GM10248 (cell line): ENCODE measurements at regions not wholly inside any gene's neighbourhood (a gene's known extent, or its start where the extent isn't known, plus 50 kb on each side); places are given as distances from the start of the nearest gene placed in this dataset.
"Not testable (repeated sequence)": the region's sequence is repeated elsewhere in the genome, so short reads cannot be mapped to it uniquely, and the experiment has no call there.

Experiments
- CTCF ChIA-PET: fragments of 300-600 bp; sonication (Branson Sonifier 250); formaldehyde crosslinking; extraction: SDS; loops from one replicate; lab custom pipeline; 2021; ENCODE audit warnings: antibody characterized with exemption; lab: Yijun Ruan, JAX
- POLR2A ChIA-PET: fragments of 350-650 bp; sonication (Branson Sonifier 250); formaldehyde crosslinking; extraction: SDS; loops from one replicate; lab custom pipeline; 2020; ENCODE audit warnings: antibody characterized with exemption; lab: Yijun Ruan, JAX
- DNase-seq: peaks from one replicate; pipeline ENCODE4 v3.0.0; 2012; ENCODE audit errors: extremely low spot score
- CTCF ChIP-seq: IDR thresholded peaks from 2 replicates; pipeline ENCODE4 v1.5.1; 2012; ENCODE audit warnings: mild to moderate bottlenecking, low read depth; ENCODE audit errors: extremely low read depth, missing control alignments, control extremely low read depth

GRCh38 chr17:65297916-65298315, 160.7 kb downstream of the RGS9 start:
- ChIA-PET POLR2A (no interaction called here), CTCF (interaction anchor here (1.3 to 1.6 kb wide), 2 partner anchors 10 to 867 kb away, joined by 5 to 7 read pairs; no protein-coding TSS in a partner anchor)
- TF ChIP-seq CTCF, result no peak
- no peak for DNase-seq

DNA sequence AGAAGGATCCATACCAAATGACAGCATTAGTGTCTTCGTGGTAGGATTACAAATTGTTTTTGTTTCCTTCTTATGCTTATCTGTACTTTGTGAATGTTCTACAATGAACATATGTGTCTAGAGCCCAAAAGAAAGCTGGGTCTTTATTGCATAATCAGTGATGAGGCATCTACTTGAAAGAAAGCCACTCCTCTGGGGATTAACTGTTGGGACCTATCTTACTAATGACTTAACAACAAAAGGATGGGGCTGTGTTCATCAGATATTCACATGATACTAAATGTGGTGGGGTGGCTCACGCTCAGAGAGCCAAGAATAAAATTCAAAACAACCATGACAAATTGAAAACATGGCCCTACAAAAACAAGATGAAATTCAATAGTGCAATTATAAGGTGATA, 160.2 kb downstream of the RGS9 start:
- no peak for DNase-seq
- ChIA-PET CTCF (interaction anchor here (1.6 kb wide), 1 partner anchor 9 kb away, joined by 5 read pairs; no protein-coding TSS in a partner anchor), POLR2A (no interaction called here)
- TF ChIP-seq CTCF, result no peak

GRCh38 chr17:65294181-65294719, 157.1 kb downstream of the RGS9 start:
- ChIA-PET POLR2A (no interaction called here), CTCF (interaction anchor here (0.7 to 5.2 kb wide), 19 partner anchors 8 to 1380 kb away, joined by 3 to 58 read pairs (median 4); no protein-coding TSS in a partner anchor)
- peak; percentile 63 for TF ChIP-seq CTCF
- DNase-seq, result peak; percentile 76

DNA sequence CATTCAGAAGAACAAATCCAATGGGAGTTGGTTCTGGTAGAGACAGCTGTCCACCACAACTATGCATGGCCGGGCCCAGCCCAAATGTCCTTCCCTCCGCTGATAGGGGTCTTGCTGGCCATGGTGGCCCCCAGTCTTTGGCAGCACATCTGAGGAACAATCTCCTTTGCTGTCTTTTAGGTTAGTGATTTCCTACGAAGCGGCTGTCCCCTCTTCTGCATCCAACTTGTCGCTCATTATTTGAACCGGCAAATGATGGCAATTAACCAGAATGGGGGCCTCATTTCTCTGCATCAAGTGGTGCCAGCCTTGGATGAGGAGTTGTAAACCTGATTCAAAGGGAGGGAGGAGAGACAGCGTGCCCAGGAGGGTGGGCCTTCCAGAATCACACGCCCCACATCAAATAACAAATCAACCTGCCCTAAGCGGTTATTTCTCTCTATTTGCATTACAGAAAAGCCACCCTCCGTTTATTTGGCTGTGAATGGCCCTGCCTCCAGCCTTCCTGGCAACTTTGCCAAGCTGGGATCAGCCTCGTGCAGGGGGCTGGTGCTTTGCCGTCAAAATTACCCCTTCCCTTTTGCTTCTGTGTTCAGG, 156.5 kb downstream of the RGS9 start:
- TF ChIP-seq CTCF, result no peak
- ChIA-PET CTCF (interaction anchor here (1.0 to 5.2 kb wide), 12 partner anchors 13 to 1380 kb away, joined by 3 to 58 read pairs (median 4); no protein-coding TSS in a partner anchor), POLR2A (no interaction called here)

GRCh38 chr17:65292430-65292829, 155.3 kb downstream of the RGS9 start:
- CTCF ChIA-PET, result interaction anchor here (0.9 to 5.2 kb wide), 3 partner anchors 14 to 873 kb away, joined by 3 to 58 read pairs (median 3); no protein-coding TSS in a partner anchor
- no peak for TF ChIP-seq CTCF
- no peak for DNase-seq
- POLR2A ChIA-PET, result no interaction called here

More for the DNA sequence above, 156.5 kb downstream of the RGS9 start:
- DNase-seq, result no peak

DNA sequence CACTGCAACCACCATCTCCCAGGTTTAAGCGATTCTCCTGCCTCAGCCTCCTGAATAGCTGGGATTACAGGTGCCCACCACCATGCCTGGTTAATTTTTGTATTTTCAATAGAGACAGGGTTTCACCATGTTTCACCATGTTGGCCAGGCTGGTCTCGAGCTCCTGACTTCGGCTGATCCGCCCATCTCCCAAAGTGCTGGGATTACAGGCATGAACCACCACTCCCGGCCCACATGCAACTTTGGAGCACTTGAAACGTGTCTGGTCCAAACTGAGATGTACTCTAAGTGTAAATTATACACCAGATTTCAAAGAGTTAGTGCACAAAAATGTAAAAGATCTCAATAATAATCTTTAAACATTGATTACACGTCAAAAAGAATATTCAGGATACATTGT, 154.1 kb downstream of the RGS9 start:
- not testable (repeated sequence) for DNase-seq
- CTCF ChIA-PET, result interaction anchor here (5.2 kb wide), 1 partner anchor 875 kb away, joined by 58 read pairs; no protein-coding TSS in a partner anchor
- POLR2A ChIA-PET, result interaction anchor here (0.5 kb wide), 1 partner anchor 1206 kb away, joined by 3 read pairs; no protein-coding TSS in a partner anchor

DNA sequence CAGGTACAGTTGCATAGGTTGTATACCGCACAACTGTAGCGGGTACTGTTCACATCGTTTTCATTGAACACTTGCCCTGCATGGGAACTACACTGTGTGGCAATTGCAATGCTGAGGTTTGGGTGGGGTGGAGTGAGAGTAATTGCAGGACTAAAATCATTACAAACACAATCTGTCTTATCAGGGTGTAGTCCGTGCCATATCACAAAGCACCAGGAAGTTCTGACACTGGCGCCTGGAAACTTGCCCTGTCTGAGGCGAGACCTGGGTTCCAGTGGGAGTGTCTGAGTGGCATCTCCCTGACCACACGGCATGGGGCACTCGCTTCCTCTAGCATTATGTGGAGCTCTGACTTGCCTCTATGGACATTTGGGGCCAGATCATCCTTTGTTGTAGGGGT, 153.4 kb downstream of the RGS9 start:
- POLR2A ChIA-PET, result no interaction called here
- CTCF ChIA-PET, result no interaction called here
- TF ChIP-seq CTCF, result no peak
- DNase-seq, result no peak
